Neuronal stem cell (in vitro differentiated cells): ENCODE measurements at regions not wholly inside any gene's neighbourhood (a gene's known extent, or its start where the extent isn't known, plus 50 kb on each side); places are given as distances from the start of the nearest gene placed in this dataset.
"Not testable (repeated sequence)": the region's sequence is repeated elsewhere in the genome, so short reads cannot be mapped to it uniquely, and the experiment has no call there.

ENCODE experiments used
- DNase-seq: peaks from one replicate; pipeline ENCODE4 v3.0.0-alpha.2; 2013; ENCODE audit warnings: low spot score
- H2AFZ ChIP-seq: one replicate; pipeline ENCODE4 v1.6.1; 2013; ENCODE audit warnings: mild to moderate bottlenecking, low read length, inconsistent platforms
- H2AK5ac ChIP-seq: 2 replicates; pipeline ENCODE4 v1.6.1; 2013; ENCODE audit warnings: low read depth, mild to moderate bottlenecking, inconsistent platforms, low read length, moderate library complexity, mixed read lengths
- H2BK120ac ChIP-seq: 2 replicates; pipeline ENCODE4 v1.6.1; 2013; ENCODE audit warnings: low read depth, mild to moderate bottlenecking, inconsistent platforms, low read length, moderate library complexity, mixed read lengths
- H2BK12ac ChIP-seq: one replicate; pipeline ENCODE4 v1.6.1; 2013; ENCODE audit warnings: low read length, inconsistent platforms
- H2BK15ac ChIP-seq: 2 replicates; pipeline ENCODE4 v1.6.1; 2013; ENCODE audit warnings: mild to moderate bottlenecking, low read length, inconsistent platforms, mixed read lengths
- H2BK5ac ChIP-seq: one replicate; pipeline ENCODE4 v1.6.1; 2013; ENCODE audit warnings: inconsistent platforms, mild to moderate bottlenecking, low read length, moderate library complexity
- H3K14ac ChIP-seq: one replicate; pipeline ENCODE4 v1.6.1; 2013; ENCODE audit warnings: low read length, inconsistent platforms
- H3K18ac ChIP-seq: 2 replicates; pipeline ENCODE4 v1.6.1; 2013; ENCODE audit warnings: low read length, inconsistent platforms
- H3K23ac ChIP-seq: 2 replicates; pipeline ENCODE4 v1.6.1; 2013; ENCODE audit warnings: low read depth, mild to moderate bottlenecking, mixed read lengths, low read length, inconsistent platforms; ENCODE audit not compliant: poor library complexity
- H3K27ac ChIP-seq: replicated peaks from 3 replicates; pipeline ENCODE4 v1.5.1; 2013; ENCODE audit warnings: low read length, inconsistent platforms
- H3K27me3 ChIP-seq, 3 experiments: 2 replicates each; pipeline ENCODE4 v1.6.1; 2013; ENCODE audit warnings: low read length in 3 of 3, mild to moderate bottlenecking in 2 of 3, inconsistent platforms in 1 of 3, low read depth in 1 of 3, mixed read lengths in 1 of 3, moderate library complexity in 1 of 3; ENCODE audit not compliant: control insufficient read depth in 3 of 3, insufficient read depth in 3 of 3
- H3K36me3 ChIP-seq, 2 donors: replicated peaks in 1 of 2; 2 replicates each; pipeline ENCODE4 v1.6.1; 2013; ENCODE audit warnings: low read length in 2 of 2; ENCODE audit not compliant: control insufficient read depth in 2 of 2, insufficient read depth in 2 of 2
- H3K4ac ChIP-seq: 2 replicates; pipeline ENCODE4 v1.6.1; 2013; ENCODE audit warnings: inconsistent platforms, mild to moderate bottlenecking, low read length, moderate library complexity
- H3K4me1 ChIP-seq, 2 donors: 1 replicate in 1 of 2; 2 replicates in 1 of 2; pipeline ENCODE4 v1.6.1; 2013; ENCODE audit warnings: low read length in 2 of 2, low read depth in 1 of 2; ENCODE audit not compliant: control insufficient read depth in 2 of 2, insufficient read depth in 1 of 2
- H3K4me2 ChIP-seq: one replicate; pipeline ENCODE4 v1.6.1; 2013; ENCODE audit warnings: mild to moderate bottlenecking, low read length, inconsistent platforms; ENCODE audit not compliant: insufficient read depth, poor library complexity, severe bottlenecking
- H3K4me3 ChIP-seq, 2 donors: 2 replicates each; pipeline ENCODE4 v1.5.1; 2013; ENCODE audit warnings: low read length in 2 of 2, mild to moderate bottlenecking in 2 of 2, inconsistent platforms in 1 of 2, moderate library complexity in 1 of 2
- H3K79me1 ChIP-seq: one replicate; pipeline ENCODE4 v1.6.1; 2013; ENCODE audit warnings: low read depth, mild to moderate bottlenecking, inconsistent platforms, low read length, moderate library complexity
- H3K9ac ChIP-seq: one replicate; pipeline ENCODE4 v1.6.1; 2013; ENCODE audit warnings: mild to moderate bottlenecking, low read depth, low read length, inconsistent platforms; ENCODE audit not compliant: poor library complexity
- H3K9me3 ChIP-seq, 2 donors: replicated peaks in 1 of 2; 2 replicates each; pipeline versions ENCODE3 to v1.6.1; 2013; ENCODE audit warnings: low read length in 2 of 2, mild to moderate bottlenecking in 2 of 2, inconsistent platforms in 1 of 2, low read depth in 1 of 2, mixed read lengths in 1 of 2, moderate library complexity in 1 of 2; ENCODE audit not compliant: control insufficient read depth in 2 of 2, insufficient read depth in 1 of 2
- H4K8ac ChIP-seq: one replicate; pipeline ENCODE4 v1.6.1; 2013; ENCODE audit warnings: low read depth, mild to moderate bottlenecking, inconsistent platforms, low read length, moderate library complexity
- H4K91ac ChIP-seq: one replicate; pipeline ENCODE4 v1.6.1; 2013; ENCODE audit warnings: low read length, low read depth, mild to moderate bottlenecking, inconsistent platforms; ENCODE audit not compliant: poor library complexity
- WGBS, 2 donors: extraction: QIAGEN DNeasy Blood & Tissue Kit; methylation state at CpG; one replicate each; pipeline ENCODE4 v1.1.7; 2013; ENCODE audit warnings: missing lambda C conversion rate in 2 of 2, mixed read lengths in 1 of 2; ENCODE audit not compliant: insufficient read length in 2 of 2, insufficient replicate concordance in 1 of 2; ENCODE audit errors: extremely low coverage in 2 of 2; 5-methylcytosine and 5-hydroxymethylcytosine counted together

DNA sequence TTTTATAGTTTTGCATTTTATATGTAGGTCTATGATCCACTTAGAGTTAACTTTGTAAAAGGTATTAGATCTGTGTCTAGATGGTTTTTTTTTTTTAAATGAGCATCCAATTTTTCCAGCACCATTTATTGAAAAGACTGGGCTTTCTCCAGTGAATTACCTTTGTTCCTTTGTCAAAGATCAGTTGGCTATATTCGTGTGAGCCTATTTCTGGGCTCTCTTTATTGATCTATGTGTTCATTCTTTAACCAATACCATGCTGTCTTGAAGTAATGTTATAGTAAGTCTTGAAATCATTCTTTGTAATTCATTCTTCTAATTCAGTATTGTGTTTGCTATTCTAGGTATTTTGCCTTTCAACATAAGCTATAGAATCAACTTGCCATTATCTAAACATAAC is 165.4 kb upstream of the ARPP21 start:
- Histone ChIP-seq H3K23ac (no peak overlapping the region), H3K4me3 (no peak overlapping the region), H3K27me3 (no peaks in the 10 kb centered on the region), H4K91ac (no peak overlapping the region), H4K8ac (no peak overlapping the region), H3K9me3 (no peaks in the 10 kb centered on the region), H3K4ac (no peak overlapping the region), H3K36me3 (no peaks in the 10 kb centered on the region), H2BK5ac (no peak overlapping the region), H2AFZ (no peak overlapping the region), H3K18ac (no peak overlapping the region), H3K4me1 (no peaks in the 10 kb centered on the region), H2BK15ac (no peak overlapping the region), H3K27ac (no peak overlapping the region), H3K14ac (no peak overlapping the region), H3K4me2 (no peak overlapping the region), H3K9ac (no peak overlapping the region), H2BK12ac (no peak overlapping the region), H2BK120ac (no peak overlapping the region), H2AK5ac (no peak overlapping the region), H3K79me1 (no peaks in the 10 kb centered on the region)
- no CpG with 5 or more reads among the region's 1 CpG for WGBS, 2 donors
- no peak for DNase-seq

- H3K18ac ChIP-seq, H3K27ac ChIP-seq, H3K36me3 ChIP-seq, H2BK5ac ChIP-seq, H3K9ac ChIP-seq, H3K14ac ChIP-seq, H3K79me1 ChIP-seq, H3K9me3 ChIP-seq, H2BK15ac ChIP-seq, H3K4me2 ChIP-seq, H3K4me3 ChIP-seq, H2AFZ ChIP-seq, H4K91ac ChIP-seq, H3K4ac ChIP-seq, H4K8ac ChIP-seq, H3K4me1 ChIP-seq, H3K27me3 ChIP-seq, H2BK120ac ChIP-seq, H2BK12ac ChIP-seq, H3K23ac ChIP-seq, H2AK5ac ChIP-seq, DNase-seq: not testable (repeated sequence)
- no CpG with 5 or more reads among the region's 4 CpGs for WGBS, 2 donors
Observed at GRCh38 chr3:35482566-35482965, 156.8 kb upstream of the ARPP21 start.

DNA sequence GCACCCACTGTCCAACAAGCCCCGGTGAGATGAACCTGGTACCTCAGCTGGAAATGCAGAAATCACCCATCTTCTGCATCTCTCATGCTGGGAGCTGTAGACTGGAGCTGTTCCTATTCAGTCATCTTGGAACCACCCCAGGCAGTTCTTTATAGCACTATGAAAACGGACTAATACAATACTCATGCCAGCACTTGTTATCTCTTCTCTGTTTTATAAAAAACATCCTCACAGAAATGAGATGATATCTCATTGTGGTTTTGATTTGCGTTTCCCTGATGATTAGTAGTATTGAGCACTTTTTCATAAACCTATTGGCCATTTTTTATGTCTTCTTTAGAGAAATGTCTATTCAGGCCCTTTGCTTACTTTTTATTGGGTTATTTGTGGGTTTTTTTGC is 156.2 kb upstream of the ARPP21 start:
- H3K9ac ChIP-seq = no peak overlapping the region
- H2BK15ac ChIP-seq = no peak overlapping the region
- H3K27ac ChIP-seq = no peak overlapping the region
- H2BK12ac ChIP-seq = no peak overlapping the region
- H3K18ac ChIP-seq = no peak overlapping the region
- no peaks in the 10 kb centered on the region for H3K79me1 ChIP-seq
- no peak overlapping the region for H2BK5ac ChIP-seq
- H4K8ac ChIP-seq = no peak overlapping the region
- H3K14ac ChIP-seq = no peak overlapping the region
- WGBS, 2 donors = no CpG with 5 or more reads among the region's 3 CpGs
- no peak for DNase-seq
- no peak overlapping the region for H3K4me3 ChIP-seq
- H3K4ac ChIP-seq = no peak overlapping the region
- no peak overlapping the region for H3K4me2 ChIP-seq
- H2AK5ac ChIP-seq = no peak overlapping the region
- no peak overlapping the region for H2BK120ac ChIP-seq
- H3K23ac ChIP-seq = no peak overlapping the region
- no peak overlapping the region for H2AFZ ChIP-seq
- no peaks in the 10 kb centered on the region for H3K9me3 ChIP-seq
- no peaks in the 10 kb centered on the region for H3K27me3 ChIP-seq
- H3K36me3 ChIP-seq = no peaks in the 10 kb centered on the region
- H4K91ac ChIP-seq = no peak overlapping the region
- peaks cover 2 to 9% of the 10 kb centered on the region in 2 donors for H3K4me1 ChIP-seq

- no peak overlapping the region for H4K8ac ChIP-seq
- no peak overlapping the region for H2BK12ac ChIP-seq
- no peak overlapping the region for H3K4me2 ChIP-seq
- H3K4me1 ChIP-seq = peaks cover 2 to 9% of the 10 kb centered on the region in 2 donors
- no peaks in the 10 kb centered on the region for H3K79me1 ChIP-seq
- H2BK120ac ChIP-seq = no peak overlapping the region
- no peak overlapping the region for H3K14ac ChIP-seq
- no peak overlapping the region for H3K27ac ChIP-seq
- no peak overlapping the region for H2AFZ ChIP-seq
- no peak overlapping the region for H3K9ac ChIP-seq
- no peaks in the 10 kb centered on the region for H3K36me3 ChIP-seq
- H3K27me3 ChIP-seq = no peaks in the 10 kb centered on the region
- no peak overlapping the region for H2BK5ac ChIP-seq
- no peak overlapping the region for H3K4me3 ChIP-seq
- DNase-seq = no peak
- no peak overlapping the region for H3K4ac ChIP-seq
- H2BK15ac ChIP-seq = no peak overlapping the region
- H2AK5ac ChIP-seq = no peak overlapping the region
- H3K18ac ChIP-seq = no peak overlapping the region
- H3K9me3 ChIP-seq = no peaks in the 10 kb centered on the region
- no CpG with 5 or more reads among the region's 1 CpG for WGBS, 2 donors
- no peak overlapping the region for H3K23ac ChIP-seq
- H4K91ac ChIP-seq = no peak overlapping the region
Observed at GRCh38 chr3:35484929-35485530, 154.3 kb upstream of the ARPP21 start.
